Testis (tissue), 2 donors: ENCODE measurements at regions not wholly inside any gene's neighbourhood (a gene's known extent, or its start where the extent isn't known, plus 50 kb on each side); places are given as distances from the start of the nearest gene placed in this dataset.
A peak's percentile ranks its signal among the peaks of the same experiment; 100 is the strongest.

Experiments
- DNase-seq: peaks from one replicate; pipeline ENCODE4 v3.0.0-alpha.2; 2019
- H3K27ac ChIP-seq, 2 donors: fragments of 200-600 bp; sonication (generic); one replicate each; pipeline ENCODE4 v1.5.1; 2019
- H3K27me3 ChIP-seq: fragments of 200-600 bp; sonication (generic); one replicate; pipeline ENCODE4 v1.5.1; 2019
- H3K36me3 ChIP-seq: fragments of 200-600 bp; sonication (generic); one replicate; pipeline ENCODE4 v1.5.1; 2017; ENCODE audit warnings: low read depth; ENCODE audit errors: missing control alignments
- H3K4me1 ChIP-seq: fragments of 200-600 bp; sonication (generic); one replicate; pipeline ENCODE4 v1.5.1; 2019
- H3K4me3 ChIP-seq, 2 donors: fragments of 200-600 bp; sonication (generic); one replicate each; pipeline ENCODE4 v1.5.1; 2017 to 2019
- H3K9me3 ChIP-seq: fragments of 200-600 bp; sonication (generic); one replicate; pipeline ENCODE4 v1.5.1; 2017
- POLR2A ChIP-seq: fragments of 450-650 bp; IDR thresholded peaks from one replicate; pipeline ENCODE4 v1.6.1; 2017; ENCODE audit warnings: antibody characterized with exemption, mild to moderate bottlenecking, moderate library complexity
- WGBS, 2 donors: methylation state at CpG; one replicate each; pipeline ENCODE4 v1.1.5; 2018; 5-methylcytosine and 5-hydroxymethylcytosine counted together
- intact Hi-C: fragments of 100-400 bp; cut with DNase I; formaldehyde crosslinking; loops from one replicate; pipeline ENCODE4 v1.15.1; 2023; ENCODE audit warnings: low total_unique reads
- TF ChIP-seq, protein P1 (sequence below), 3 experiments: fragments of 450-650 bp in 2 of 3; fragments of 200-600 bp in 1 of 3; sonication (generic) in 1 of 3; IDR thresholded peaks; one replicate each; pipeline ENCODE4 v1.5.1; 2016 to 2019; ENCODE audit warnings: antibody characterized with exemption in 3 of 3, mild to moderate bottlenecking in 2 of 3, moderate library complexity in 1 of 3

DNA sequence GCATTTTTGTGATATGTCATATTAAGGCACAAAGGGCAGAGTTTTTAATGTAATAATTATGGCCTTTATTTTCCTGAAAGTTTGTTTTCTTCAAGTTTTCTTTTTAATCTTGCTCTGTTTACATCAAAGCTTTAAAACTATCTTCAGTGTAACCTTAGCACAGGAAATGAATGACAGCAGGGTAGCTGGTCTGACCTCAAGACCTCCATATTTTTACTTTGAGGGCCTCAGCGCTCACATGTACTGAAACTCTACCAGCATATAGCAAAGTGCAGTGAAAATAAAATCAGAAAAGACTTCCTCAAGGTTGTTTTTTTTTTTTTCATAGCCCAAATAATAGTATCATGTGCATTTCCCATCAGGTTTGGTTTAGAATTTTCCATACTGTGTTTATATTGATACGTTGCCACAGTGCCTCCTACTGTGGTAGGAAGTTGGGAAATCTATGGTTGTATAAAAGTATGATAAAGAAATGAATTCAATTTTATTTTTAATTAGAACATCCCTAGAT lies 163.4 kb downstream of the UBE2E3 start:
- intact Hi-C loops, result no loop called here
- 63 to 76% methylated on average over 2 of the region's 2 CpGs for WGBS, 2 donors
- H3K36me3 ChIP-seq, result no peaks in the 10 kb centered on the region

DNA sequence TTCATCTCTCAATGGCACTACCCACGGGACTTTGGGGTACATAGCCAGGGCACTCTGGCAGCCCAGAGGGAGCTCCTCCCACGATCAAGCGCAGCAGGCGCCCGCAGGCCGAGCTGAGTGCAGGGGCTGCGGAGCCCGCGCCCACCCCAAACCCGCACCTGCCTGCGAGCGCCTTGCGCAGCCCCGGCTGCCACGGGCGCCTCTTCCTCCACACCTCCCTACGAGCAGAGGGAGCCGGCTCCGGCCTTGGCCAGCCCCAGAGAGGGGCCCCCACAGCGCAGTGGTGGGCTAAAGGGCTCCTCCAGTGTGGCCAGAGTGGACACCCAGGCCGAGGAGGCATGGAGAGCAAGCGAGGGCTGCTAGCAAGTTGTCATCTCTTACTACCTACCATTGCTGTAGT lies 165.2 kb downstream of the UBE2E3 start:
- Histone ChIP-seq H3K36me3 (no peaks in the 10 kb centered on the region), H3K27ac (no peak overlapping the region), H3K4me3 (peak overlapping the region; percentile 9 to 27), H3K27me3 (no peaks in the 10 kb centered on the region), H3K9me3 (no peaks in the 10 kb centered on the region), H3K4me1 (no peaks in the 10 kb centered on the region)
- WGBS, 2 donors, result 58 to 79% methylated on average over 2 to 22 of the region's 22 CpGs
- no peak for DNase-seq
- no peak for TF ChIP-seq POLR2A
- TF ChIP-seq, protein P1, sequence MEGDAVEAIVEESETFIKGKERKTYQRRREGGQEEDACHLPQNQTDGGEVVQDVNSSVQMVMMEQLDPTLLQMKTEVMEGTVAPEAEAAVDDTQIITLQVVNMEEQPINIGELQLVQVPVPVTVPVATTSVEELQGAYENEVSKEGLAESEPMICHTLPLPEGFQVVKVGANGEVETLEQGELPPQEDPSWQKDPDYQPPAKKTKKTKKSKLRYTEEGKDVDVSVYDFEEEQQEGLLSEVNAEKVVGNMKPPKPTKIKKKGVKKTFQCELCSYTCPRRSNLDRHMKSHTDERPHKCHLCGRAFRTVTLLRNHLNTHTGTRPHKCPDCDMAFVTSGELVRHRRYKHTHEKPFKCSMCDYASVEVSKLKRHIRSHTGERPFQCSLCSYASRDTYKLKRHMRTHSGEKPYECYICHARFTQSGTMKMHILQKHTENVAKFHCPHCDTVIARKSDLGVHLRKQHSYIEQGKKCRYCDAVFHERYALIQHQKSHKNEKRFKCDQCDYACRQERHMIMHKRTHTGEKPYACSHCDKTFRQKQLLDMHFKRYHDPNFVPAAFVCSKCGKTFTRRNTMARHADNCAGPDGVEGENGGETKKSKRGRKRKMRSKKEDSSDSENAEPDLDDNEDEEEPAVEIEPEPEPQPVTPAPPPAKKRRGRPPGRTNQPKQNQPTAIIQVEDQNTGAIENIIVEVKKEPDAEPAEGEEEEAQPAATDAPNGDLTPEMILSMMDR (IDR thresholded peaks at IDR 0.05), result no peak
- intact Hi-C loops, result no loop called here

More for the DNA sequence above, 163.4 kb downstream of the UBE2E3 start:
- Histone ChIP-seq H3K27me3 (no peaks in the 10 kb centered on the region), H3K27ac (no peak overlapping the region), H3K4me3 (no peak overlapping the region), H3K4me1 (no peaks in the 10 kb centered on the region), H3K9me3 (no peaks in the 10 kb centered on the region)
- DNase-seq, result no peak
- TF ChIP-seq, protein P1 (IDR thresholded peaks at IDR 0.05), result no peak
- TF ChIP-seq POLR2A, result no peak

DNA sequence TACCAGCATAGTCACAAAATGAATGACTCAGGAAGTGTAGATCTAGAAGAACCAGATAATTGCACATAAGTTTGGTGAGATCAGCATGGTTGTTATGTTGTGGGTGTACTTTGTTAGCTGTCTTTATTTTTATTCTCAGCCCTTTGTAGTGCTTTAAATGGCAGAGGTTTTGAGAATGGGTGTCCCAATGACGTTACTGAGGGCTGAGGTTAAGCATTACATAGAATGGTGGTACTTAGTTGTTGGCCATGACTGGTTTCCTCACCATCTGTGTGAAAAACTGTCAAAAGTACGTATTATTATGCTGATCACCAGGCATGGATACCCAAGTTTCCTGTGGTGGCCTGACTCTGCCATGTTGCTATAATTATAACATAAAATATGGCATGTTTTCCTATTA lies 165.8 kb downstream of the UBE2E3 start:
- TF ChIP-seq POLR2A, result no peak
- TF ChIP-seq, protein P1 (IDR thresholded peaks at IDR 0.05), result no peak
- WGBS, 2 donors, result 53 to 81% methylated on average over 2 of the region's 2 CpGs

DNA sequence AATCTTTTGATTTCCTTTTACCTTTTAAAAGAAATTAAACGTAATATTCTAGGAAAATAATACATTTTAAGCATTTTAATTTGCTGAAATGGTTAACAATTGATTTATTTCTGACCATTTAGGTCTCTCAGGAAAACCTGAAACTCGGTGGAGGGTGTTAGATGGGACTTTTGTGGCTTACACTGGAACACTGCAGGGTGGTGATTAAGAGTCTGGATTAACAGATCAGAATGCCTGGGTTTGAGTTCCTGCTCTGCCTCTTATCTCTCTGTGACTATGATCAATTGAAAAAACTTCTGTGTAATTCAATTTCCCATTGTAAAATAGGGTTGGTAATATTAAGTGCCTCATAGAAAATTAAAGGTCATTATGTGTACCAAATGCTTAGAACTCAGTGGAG lies 168.7 kb downstream of the UBE2E3 start:
- Histone ChIP-seq H3K4me3 (no peak overlapping the region), H3K4me1 (no peaks in the 10 kb centered on the region), H3K27me3 (no peaks in the 10 kb centered on the region), H3K36me3 (no peaks in the 10 kb centered on the region), H3K27ac (no peak overlapping the region), H3K9me3 (no peaks in the 10 kb centered on the region)
- no peak for DNase-seq
- intact Hi-C loops, result no loop called here
- WGBS, 2 donors, result 74 to 79% methylated on average over 2 of the region's 2 CpGs
- TF ChIP-seq POLR2A, result no peak
- TF ChIP-seq, protein P1 (IDR thresholded peaks at IDR 0.05), result no peak

More for the DNA sequence above, 165.8 kb downstream of the UBE2E3 start:
- Histone ChIP-seq H3K27ac (no peak overlapping the region), H3K36me3 (no peaks in the 10 kb centered on the region), H3K4me3 (no peak overlapping the region), H3K27me3 (no peaks in the 10 kb centered on the region), H3K4me1 (no peaks in the 10 kb centered on the region), H3K9me3 (no peaks in the 10 kb centered on the region)
- no peak for DNase-seq
- intact Hi-C loops, result no loop called here

DNA sequence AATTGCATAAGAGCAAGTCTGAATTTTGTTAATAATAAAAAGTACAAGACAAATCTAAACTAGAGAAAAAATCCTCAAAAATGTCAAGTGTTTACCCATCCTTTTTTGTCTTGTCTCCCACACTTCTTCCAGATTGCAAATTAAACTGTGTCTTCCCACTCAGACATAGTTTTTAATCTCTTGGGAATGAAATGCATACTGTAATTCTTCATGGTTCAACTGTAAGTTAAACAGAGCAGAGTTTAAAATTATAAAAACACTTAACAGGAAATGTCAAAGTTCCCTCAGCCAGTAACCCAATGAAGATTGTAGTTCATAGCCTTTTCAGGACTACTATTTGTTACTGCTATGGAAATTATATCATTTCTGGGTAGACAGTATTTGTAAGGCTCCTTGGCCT lies 171.8 kb downstream of the UBE2E3 start:
- no peaks in the 10 kb centered on the region for H3K36me3 ChIP-seq
- no peaks in the 10 kb centered on the region for H3K4me1 ChIP-seq
- DNase-seq, result no peak
- intact Hi-C loops, result no loop called here
- H3K4me3 ChIP-seq, result no peak overlapping the region
- H3K9me3 ChIP-seq, result no peaks in the 10 kb centered on the region
- no peaks in the 10 kb centered on the region for H3K27me3 ChIP-seq
- TF ChIP-seq, protein P1 (IDR thresholded peaks at IDR 0.05), result no peak
- no peak for TF ChIP-seq POLR2A
- H3K27ac ChIP-seq, result no peak overlapping the region
